ENCODE measurements at regions not wholly inside any gene's neighbourhood (a gene's known extent, or its start where the extent isn't known, plus 50 kb on each side); places are given as distances from the start of the nearest gene placed in this dataset.

DNA sequence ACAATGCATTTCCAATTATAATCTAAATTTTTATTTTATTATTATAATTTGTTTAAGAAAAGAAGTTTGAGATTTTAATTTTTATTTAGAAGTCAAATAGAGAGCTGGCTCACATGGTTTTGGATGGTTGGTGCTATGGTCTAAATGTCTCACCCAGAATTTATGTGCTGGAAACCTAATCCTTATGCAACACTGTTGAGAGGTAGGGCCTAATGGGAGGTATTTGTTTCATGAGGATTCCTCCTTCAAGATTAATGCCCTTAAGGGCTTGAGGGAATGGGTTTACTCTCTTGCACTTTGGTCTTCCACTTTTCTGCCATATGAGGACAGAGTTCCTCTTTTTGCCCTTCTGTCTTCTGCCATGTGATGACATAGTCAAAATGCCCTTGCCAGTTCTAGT, 960.5 kb upstream of the IGFBP7 start:
- TF ChIP-seq, protein P1, sequence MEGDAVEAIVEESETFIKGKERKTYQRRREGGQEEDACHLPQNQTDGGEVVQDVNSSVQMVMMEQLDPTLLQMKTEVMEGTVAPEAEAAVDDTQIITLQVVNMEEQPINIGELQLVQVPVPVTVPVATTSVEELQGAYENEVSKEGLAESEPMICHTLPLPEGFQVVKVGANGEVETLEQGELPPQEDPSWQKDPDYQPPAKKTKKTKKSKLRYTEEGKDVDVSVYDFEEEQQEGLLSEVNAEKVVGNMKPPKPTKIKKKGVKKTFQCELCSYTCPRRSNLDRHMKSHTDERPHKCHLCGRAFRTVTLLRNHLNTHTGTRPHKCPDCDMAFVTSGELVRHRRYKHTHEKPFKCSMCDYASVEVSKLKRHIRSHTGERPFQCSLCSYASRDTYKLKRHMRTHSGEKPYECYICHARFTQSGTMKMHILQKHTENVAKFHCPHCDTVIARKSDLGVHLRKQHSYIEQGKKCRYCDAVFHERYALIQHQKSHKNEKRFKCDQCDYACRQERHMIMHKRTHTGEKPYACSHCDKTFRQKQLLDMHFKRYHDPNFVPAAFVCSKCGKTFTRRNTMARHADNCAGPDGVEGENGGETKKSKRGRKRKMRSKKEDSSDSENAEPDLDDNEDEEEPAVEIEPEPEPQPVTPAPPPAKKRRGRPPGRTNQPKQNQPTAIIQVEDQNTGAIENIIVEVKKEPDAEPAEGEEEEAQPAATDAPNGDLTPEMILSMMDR (IDR thresholded peaks at IDR 0.05) = no peak
- no peak for TF ChIP-seq POLR2A (IDR thresholded peaks at IDR 0.05)
